Hepatocyte (in vitro differentiated cells): ENCODE measurements at regions not wholly inside any gene's neighbourhood (a gene's known extent, or its start where the extent isn't known, plus 50 kb on each side); places are given as distances from the start of the nearest gene placed in this dataset.

Experiments used
- DNase-seq: peaks from one replicate; pipeline ENCODE4 v3.0.0-alpha.2; 2016; ENCODE audit warnings: low spot score
- H2AFZ ChIP-seq: fragments of 200-600 bp; sonication (generic); 2 replicates; pipeline ENCODE4 v1.6.0; 2016; ENCODE audit warnings: antibody characterized with exemption, mild to moderate bottlenecking
- H3K27ac ChIP-seq: fragments of 200-600 bp; sonication (generic); 2 replicates; pipeline ENCODE4 v1.5.1; 2016; ENCODE audit warnings: mild to moderate bottlenecking
- H3K27me3 ChIP-seq: fragments of 200-600 bp; sonication (generic); 2 replicates; pipeline ENCODE4 v1.6.1; 2016
- H3K36me3 ChIP-seq: fragments of 200-600 bp; sonication (generic); replicated peaks from 2 replicates; pipeline ENCODE4 v1.5.1; 2016; ENCODE audit warnings: low read depth; ENCODE audit not compliant: insufficient read depth
- H3K4me1 ChIP-seq: fragments of 200-600 bp; sonication (generic); 2 replicates; pipeline ENCODE4 v1.5.1; 2016; ENCODE audit warnings: mild to moderate bottlenecking, moderate library complexity; ENCODE audit not compliant: insufficient read depth
- H3K4me2 ChIP-seq: fragments of 200-600 bp; sonication (generic); 2 replicates; pipeline ENCODE4 v1.6.0; 2016
- H3K4me3 ChIP-seq: fragments of 200-600 bp; sonication (generic); 2 replicates; pipeline ENCODE4 v1.5.1; 2016; ENCODE audit warnings: mild to moderate bottlenecking
- H3K79me2 ChIP-seq: fragments of 200-600 bp; sonication (generic); 2 replicates; pipeline ENCODE4 v1.6.0; 2017; ENCODE audit warnings: mild to moderate bottlenecking
- H3K9me2 ChIP-seq: fragments of 200-600 bp; sonication (generic); replicated peaks from 2 replicates; pipeline ENCODE4 v1.6.0; 2017; ENCODE audit warnings: mild to moderate bottlenecking; ENCODE audit not compliant: insufficient read depth
- H3K9me3 ChIP-seq: fragments of 200-600 bp; sonication (generic); 2 replicates; pipeline ENCODE4 v1.5.1; 2016; ENCODE audit warnings: low read depth, mild to moderate bottlenecking
- H4K20me1 ChIP-seq: fragments of 200-600 bp; sonication (generic); 2 replicates; pipeline ENCODE4 v1.6.0; 2016; ENCODE audit warnings: mild to moderate bottlenecking; ENCODE audit not compliant: insufficient read depth, poor library complexity, severe bottlenecking
- EZH2 ChIP-seq: fragments of 200-600 bp; sonication (generic); IDR thresholded peaks from 2 replicates; pipeline ENCODE4 v1.6.1; 2016; ENCODE audit warnings: antibody characterized with exemption, mild to moderate bottlenecking, borderline replicate concordance
- EZH2phosphoT487 ChIP-seq: fragments of 200-600 bp; sonication (generic); IDR thresholded peaks from one replicate; pipeline ENCODE4 v1.6.1; 2018; ENCODE audit warnings: antibody characterized with exemption, mild to moderate bottlenecking, low read depth, moderate library complexity; ENCODE audit not compliant: unreplicated experiment, severe bottlenecking
- WGBS: methylation state at CpG from one replicate; pipeline ENCODE4 v1.1.6; 2016; ENCODE audit warnings: low lambda C conversion rate; ENCODE audit errors: missing lambda C conversion rate; 5-methylcytosine and 5-hydroxymethylcytosine counted together
- TF ChIP-seq, protein P1 (sequence below): fragments of 200-600 bp; sonication (generic); IDR thresholded peaks from 2 replicates; pipeline ENCODE4 v1.5.1; 2016; ENCODE audit warnings: antibody characterized with exemption, mild to moderate bottlenecking; ENCODE audit not compliant: poor library complexity

DNA sequence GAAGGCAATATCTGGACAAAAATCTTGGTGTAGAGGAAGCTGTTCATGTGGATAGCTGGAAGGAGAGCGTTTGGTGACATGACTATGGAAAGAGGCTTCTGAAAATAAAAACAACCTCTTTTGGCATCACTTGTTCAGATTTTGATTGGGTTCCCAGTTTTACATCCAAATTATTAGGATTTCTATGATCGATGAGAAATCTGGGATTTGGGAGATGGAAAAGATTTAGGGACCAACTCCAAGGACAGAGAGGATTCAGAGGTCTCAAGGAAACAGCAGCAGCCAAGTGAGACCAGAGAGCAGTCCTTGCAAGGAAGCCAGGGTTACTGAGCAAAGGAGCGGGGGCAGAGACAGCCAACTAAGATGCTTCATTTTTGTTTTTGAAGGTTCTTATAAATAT lies 441.7 kb downstream of the TRIB2 start:
- no peaks in the 10 kb centered on the region for H4K20me1 ChIP-seq
- H3K4me2 ChIP-seq: no peak overlapping the region
- no peaks in the 10 kb centered on the region for H3K4me1 ChIP-seq
- no peak for TF ChIP-seq EZH2
- TF ChIP-seq, protein P1, sequence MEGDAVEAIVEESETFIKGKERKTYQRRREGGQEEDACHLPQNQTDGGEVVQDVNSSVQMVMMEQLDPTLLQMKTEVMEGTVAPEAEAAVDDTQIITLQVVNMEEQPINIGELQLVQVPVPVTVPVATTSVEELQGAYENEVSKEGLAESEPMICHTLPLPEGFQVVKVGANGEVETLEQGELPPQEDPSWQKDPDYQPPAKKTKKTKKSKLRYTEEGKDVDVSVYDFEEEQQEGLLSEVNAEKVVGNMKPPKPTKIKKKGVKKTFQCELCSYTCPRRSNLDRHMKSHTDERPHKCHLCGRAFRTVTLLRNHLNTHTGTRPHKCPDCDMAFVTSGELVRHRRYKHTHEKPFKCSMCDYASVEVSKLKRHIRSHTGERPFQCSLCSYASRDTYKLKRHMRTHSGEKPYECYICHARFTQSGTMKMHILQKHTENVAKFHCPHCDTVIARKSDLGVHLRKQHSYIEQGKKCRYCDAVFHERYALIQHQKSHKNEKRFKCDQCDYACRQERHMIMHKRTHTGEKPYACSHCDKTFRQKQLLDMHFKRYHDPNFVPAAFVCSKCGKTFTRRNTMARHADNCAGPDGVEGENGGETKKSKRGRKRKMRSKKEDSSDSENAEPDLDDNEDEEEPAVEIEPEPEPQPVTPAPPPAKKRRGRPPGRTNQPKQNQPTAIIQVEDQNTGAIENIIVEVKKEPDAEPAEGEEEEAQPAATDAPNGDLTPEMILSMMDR: no peak
- H2AFZ ChIP-seq: no peak overlapping the region
- no peak for DNase-seq
- H3K4me3 ChIP-seq: no peak overlapping the region
- no peaks in the 10 kb centered on the region for H3K36me3 ChIP-seq
- WGBS: 62% methylated on average over 3 of the region's 3 CpGs
- H3K9me3 ChIP-seq: no peaks in the 10 kb centered on the region
- H3K79me2 ChIP-seq: no peaks in the 10 kb centered on the region
- no peak overlapping the region for H3K27ac ChIP-seq
- no peaks in the 10 kb centered on the region for H3K27me3 ChIP-seq
- no peaks in the 10 kb centered on the region for H3K9me2 ChIP-seq

DNA sequence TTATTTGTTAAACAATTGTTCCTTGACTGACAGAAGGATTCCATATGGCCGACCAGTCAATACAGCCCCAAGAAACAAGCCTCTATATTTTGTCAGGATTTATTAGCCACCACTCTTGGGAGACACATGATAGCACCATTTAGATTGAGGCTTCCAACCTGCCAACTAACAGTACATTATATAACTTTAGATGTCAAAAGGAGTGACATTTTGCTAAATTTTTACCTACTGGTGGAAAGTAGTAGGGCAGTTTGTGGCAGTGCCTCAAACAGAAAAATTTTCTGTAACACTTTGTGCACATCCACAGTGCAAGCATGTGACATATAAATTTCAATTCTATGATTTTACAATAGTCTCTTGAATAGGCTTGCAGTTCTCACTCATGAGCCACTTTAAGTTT lies 464.0 kb downstream of the TRIB2 start:
- Histone ChIP-seq H3K9me3 (no peaks in the 10 kb centered on the region), H2AFZ (no peak overlapping the region)
- no peak for DNase-seq

DNA sequence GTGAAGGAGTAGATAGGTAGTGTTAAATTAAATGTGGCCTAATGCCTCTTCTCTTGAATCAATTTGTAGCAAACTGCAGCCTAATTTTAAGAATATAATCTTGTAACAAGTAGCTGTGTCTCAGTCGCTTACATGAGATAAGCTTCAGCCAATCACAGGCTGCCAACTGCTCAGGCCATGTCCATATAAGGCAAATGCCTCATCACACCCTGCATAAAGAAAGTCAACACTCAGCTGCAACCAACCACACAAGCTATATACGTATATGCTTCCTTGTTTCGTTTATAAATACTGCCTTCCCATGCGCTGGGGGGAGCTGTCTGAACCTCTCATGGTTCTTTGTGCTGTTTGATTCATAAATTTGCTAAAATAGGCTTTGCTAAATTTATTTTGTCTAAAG lies 476.3 kb downstream of the TRIB2 start:
- no peak overlapping the region for H3K4me2 ChIP-seq
- no peaks in the 10 kb centered on the region for H3K79me2 ChIP-seq
- 85% methylated on average over 4 of the region's 4 CpGs for WGBS
- no peaks in the 10 kb centered on the region for H3K27me3 ChIP-seq
- no peaks in the 10 kb centered on the region for H3K36me3 ChIP-seq
- H3K4me1 ChIP-seq: no peaks in the 10 kb centered on the region
- H2AFZ ChIP-seq: no peak overlapping the region
- no peaks in the 10 kb centered on the region for H4K20me1 ChIP-seq
- H3K9me2 ChIP-seq: no peaks in the 10 kb centered on the region
- no peak overlapping the region for H3K4me3 ChIP-seq
- DNase-seq: no peak
- H3K9me3 ChIP-seq: no peaks in the 10 kb centered on the region
- H3K27ac ChIP-seq: no peak overlapping the region
- no peak for TF ChIP-seq EZH2phosphoT487
- no peak for TF ChIP-seq EZH2
- TF ChIP-seq, protein P1: no peak

More for the DNA sequence above, 464.0 kb downstream of the TRIB2 start:
- TF ChIP-seq EZH2phosphoT487 (no peak), EZH2 (no peak)
- TF ChIP-seq, protein P1: no peak
- no peak overlapping the region for H3K4me2 ChIP-seq
- H3K79me2 ChIP-seq: no peaks in the 10 kb centered on the region
- H3K9me2 ChIP-seq: no peaks in the 10 kb centered on the region
- H3K27ac ChIP-seq: no peak overlapping the region
- H3K4me3 ChIP-seq: no peak overlapping the region
- no peaks in the 10 kb centered on the region for H3K27me3 ChIP-seq
- no peaks in the 10 kb centered on the region for H3K4me1 ChIP-seq
- WGBS: 92% methylated on average over 1 of the region's 1 CpG
- H3K36me3 ChIP-seq: no peaks in the 10 kb centered on the region
- no peaks in the 10 kb centered on the region for H4K20me1 ChIP-seq

DNA sequence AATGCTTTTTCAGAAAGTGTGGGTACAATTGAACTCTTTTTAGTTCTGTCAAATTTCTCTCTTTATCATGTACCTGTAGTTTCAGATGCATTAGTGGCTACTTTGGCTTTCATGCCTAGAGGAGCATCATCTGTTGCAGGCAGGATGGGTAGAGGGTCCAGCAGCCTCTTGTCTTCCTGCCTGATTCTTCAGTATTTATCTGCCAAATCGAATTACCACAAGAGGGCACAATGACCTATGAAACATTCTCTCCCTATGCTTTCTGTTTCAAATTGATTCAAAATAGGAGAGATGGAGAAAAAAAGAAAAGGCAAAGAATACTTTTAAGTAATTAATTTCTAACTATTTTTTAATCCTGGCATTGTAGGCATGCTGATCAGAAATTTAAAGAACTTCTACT lies 477.2 kb downstream of the TRIB2 start:
- Histone ChIP-seq H3K4me2 (no peak overlapping the region), H3K36me3 (no peaks in the 10 kb centered on the region), H3K9me3 (no peaks in the 10 kb centered on the region), H3K27me3 (no peaks in the 10 kb centered on the region), H3K4me1 (no peaks in the 10 kb centered on the region), H2AFZ (no peak overlapping the region), H4K20me1 (no peaks in the 10 kb centered on the region), H3K79me2 (no peaks in the 10 kb centered on the region), H3K4me3 (no peak overlapping the region), H3K27ac (no peak overlapping the region), H3K9me2 (no peaks in the 10 kb centered on the region)
- TF ChIP-seq, protein P1: peak; percentile 42
- TF ChIP-seq EZH2phosphoT487: no peak
- peak; percentile 17 for DNase-seq
- 14% methylated on average over 1 of the region's 1 CpG for WGBS
